ENCODE measurements at regions not wholly inside any gene's neighbourhood (a gene's known extent, or its start where the extent isn't known, plus 50 kb on each side); places are given as distances from the start of the nearest gene placed in this dataset.

- Histone ChIP-seq H3K4me1 (ENCODE audit: control insufficient read depth, insufficient read depth, low read length, poor library complexity, severe bottlenecking) (no peaks in the 10 kb centered on the region), H3K27ac (ENCODE audit: low read depth, low read length, severe bottlenecking) (no peak overlapping the region), H3K4me3 (ENCODE audit: extremely low read depth, insufficient read depth, low read length, poor library complexity, severe bottlenecking) (no peak overlapping the region), H3K36me3 (ENCODE audit: control insufficient read depth, insufficient read depth, low read length) (no peaks in the 10 kb centered on the region), H3K9me3 (ENCODE audit: control insufficient read depth, low read length) (no peaks in the 10 kb centered on the region)
- WGBS, 2 experiments (ENCODE audit: insufficient coverage in 2 of 2), result no CpG with 5 or more reads among the region's 1 CpG
These were observed 579.4 kb downstream of the GATA3 start for GRCh38 chr10:8633909-8634308.

GRCh38 chr10:8636371-8636770 lies 581.9 kb downstream of the GATA3 start:
- 84 to 86% methylated on average over 2 to 7 of the region's 9 CpGs for WGBS, 2 experiments (ENCODE audit: insufficient coverage in 2 of 2)
- Histone ChIP-seq H3K9me3 (ENCODE audit: control insufficient read depth, low read length) (no peaks in the 10 kb centered on the region), H3K36me3 (ENCODE audit: control insufficient read depth, insufficient read depth, low read length) (no peaks in the 10 kb centered on the region)

DNA sequence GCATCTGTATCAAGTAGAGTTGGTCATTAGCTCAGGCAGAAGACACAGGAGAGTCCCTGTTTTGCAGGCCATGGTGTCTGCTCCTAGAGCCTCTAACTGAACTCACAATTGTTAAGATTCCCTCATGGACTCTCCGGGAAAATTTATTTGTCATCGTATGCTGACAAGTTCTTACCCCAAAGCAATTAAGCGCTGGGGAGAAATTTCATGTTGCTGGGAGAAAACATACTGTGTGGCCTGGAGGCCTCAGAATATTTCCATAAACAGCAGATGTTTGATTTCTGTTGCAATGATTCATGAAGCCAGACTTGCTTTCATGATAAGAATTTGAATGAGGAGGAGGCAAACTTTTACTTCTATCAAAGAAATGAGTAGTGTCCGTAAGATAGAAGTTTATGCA lies 583.2 kb downstream of the GATA3 start:
- Histone ChIP-seq H3K4me3 (ENCODE audit: extremely low read depth, insufficient read depth, low read length, poor library complexity, severe bottlenecking) (no peak overlapping the region), H3K27ac (ENCODE audit: low read depth, low read length, severe bottlenecking) (no peak overlapping the region), H3K36me3 (ENCODE audit: control insufficient read depth, insufficient read depth, low read length) (no peaks in the 10 kb centered on the region), H3K4me1 (ENCODE audit: control insufficient read depth, insufficient read depth, low read length, poor library complexity, severe bottlenecking) (no peaks in the 10 kb centered on the region), H3K9me3 (ENCODE audit: control insufficient read depth, low read length) (no peaks in the 10 kb centered on the region)
- 95 to 97% methylated on average over 3 to 4 of the region's 4 CpGs for WGBS, 2 experiments (ENCODE audit: insufficient coverage in 2 of 2)

More at GRCh38 chr10:8636371-8636770, 581.9 kb downstream of the GATA3 start:
- Histone ChIP-seq H3K4me1 (ENCODE audit: control insufficient read depth, insufficient read depth, low read length, poor library complexity, severe bottlenecking) (no peaks in the 10 kb centered on the region), H3K27ac (ENCODE audit: low read depth, low read length, severe bottlenecking) (no peak overlapping the region), H3K4me3 (ENCODE audit: extremely low read depth, insufficient read depth, low read length, poor library complexity, severe bottlenecking) (no peak overlapping the region)

DNA sequence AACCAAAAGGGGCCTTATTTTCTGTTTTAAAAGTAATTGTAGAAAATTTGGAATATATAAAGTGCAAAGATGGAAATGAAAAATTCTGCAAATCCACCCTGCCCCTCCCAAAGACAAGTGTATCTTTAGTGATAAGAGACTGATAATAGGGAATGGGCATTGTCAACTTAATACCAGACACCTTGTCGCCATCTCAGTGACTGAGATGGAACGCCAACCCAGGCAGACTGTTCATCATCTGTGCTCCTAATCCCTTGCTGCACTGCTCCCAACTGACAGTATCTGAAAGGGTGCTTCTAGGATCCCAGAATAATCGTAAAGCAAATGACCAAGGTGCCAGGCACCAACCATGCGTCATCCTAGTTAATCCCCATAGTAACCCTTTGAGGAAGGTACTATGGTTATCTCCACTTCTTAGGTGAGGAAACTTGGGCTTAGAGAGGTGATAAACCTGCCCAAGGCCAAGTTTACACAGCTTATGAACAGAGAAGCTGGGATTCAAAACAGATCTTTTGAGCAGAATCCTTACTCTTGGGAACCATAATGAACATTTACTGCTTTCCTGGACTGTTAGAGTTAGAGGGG lies 583.7 kb downstream of the GATA3 start:
- 78 to 100% methylated on average over 2 of the region's 4 CpGs for WGBS, 2 experiments (ENCODE audit: insufficient coverage in 2 of 2)

GRCh38 chr10:8639486-8640185 lies 585.1 kb downstream of the GATA3 start:
- no peak overlapping the region for H3K27ac ChIP-seq (ENCODE audit: low read depth, low read length, severe bottlenecking)
- WGBS, 2 experiments (ENCODE audit: insufficient coverage in 2 of 2), result 73 to 87% methylated on average over 3 to 4 of the region's 6 CpGs
- H3K9me3 ChIP-seq (ENCODE audit: control insufficient read depth, low read length), result no peaks in the 10 kb centered on the region
- no peaks in the 10 kb centered on the region for H3K4me1 ChIP-seq (ENCODE audit: control insufficient read depth, insufficient read depth, low read length, poor library complexity, severe bottlenecking)
- no peak overlapping the region for H3K4me3 ChIP-seq (ENCODE audit: extremely low read depth, insufficient read depth, low read length, poor library complexity, severe bottlenecking)
- no peaks in the 10 kb centered on the region for H3K36me3 ChIP-seq (ENCODE audit: control insufficient read depth, insufficient read depth, low read length)

More for the DNA sequence above, 583.7 kb downstream of the GATA3 start:
- no peak overlapping the region for H3K4me3 ChIP-seq (ENCODE audit: extremely low read depth, insufficient read depth, low read length, poor library complexity, severe bottlenecking)
- no peaks in the 10 kb centered on the region for H3K36me3 ChIP-seq (ENCODE audit: control insufficient read depth, insufficient read depth, low read length)
- no peaks in the 10 kb centered on the region for H3K4me1 ChIP-seq (ENCODE audit: control insufficient read depth, insufficient read depth, low read length, poor library complexity, severe bottlenecking)
- no peaks in the 10 kb centered on the region for H3K9me3 ChIP-seq (ENCODE audit: control insufficient read depth, low read length)
- H3K27ac ChIP-seq (ENCODE audit: low read depth, low read length, severe bottlenecking), result no peak overlapping the region

GRCh38 chr10:8640301-8640700 lies 585.8 kb downstream of the GATA3 start:
- H3K4me3 ChIP-seq (ENCODE audit: extremely low read depth, insufficient read depth, low read length, poor library complexity, severe bottlenecking), result no peak overlapping the region
- H3K27ac ChIP-seq (ENCODE audit: low read depth, low read length, severe bottlenecking), result no peak overlapping the region
- WGBS, 2 experiments (ENCODE audit: insufficient coverage in 2 of 2), result 100% methylated on average over 1 of the region's 3 CpGs; no CpG with 5 or more reads in 1 of the 2 experiments
- H3K9me3 ChIP-seq (ENCODE audit: control insufficient read depth, low read length), result no peaks in the 10 kb centered on the region
- no peaks in the 10 kb centered on the region for H3K36me3 ChIP-seq (ENCODE audit: control insufficient read depth, insufficient read depth, low read length)
- H3K4me1 ChIP-seq (ENCODE audit: control insufficient read depth, insufficient read depth, low read length, poor library complexity, severe bottlenecking), result no peaks in the 10 kb centered on the region

DNA sequence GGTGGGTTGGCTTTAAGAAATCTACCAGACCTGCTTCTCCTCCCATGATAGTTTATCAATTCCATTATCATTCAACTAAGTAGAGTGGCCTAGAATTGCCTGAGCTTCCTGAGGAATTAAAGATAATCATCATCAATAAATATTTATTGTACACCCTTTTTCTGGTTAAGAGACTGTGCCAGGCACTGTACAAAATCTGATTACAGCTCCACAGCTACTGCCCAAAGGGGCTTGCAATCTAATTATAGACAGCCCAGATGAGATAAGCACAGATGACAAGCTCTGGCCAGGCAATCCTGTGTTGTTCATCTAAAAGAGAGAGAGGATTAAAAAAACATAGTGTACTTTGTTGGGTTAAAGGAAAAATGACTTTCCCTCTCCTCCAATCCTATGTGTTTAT lies 586.4 kb downstream of the GATA3 start:
- H3K36me3 ChIP-seq (ENCODE audit: control insufficient read depth, insufficient read depth, low read length), result no peaks in the 10 kb centered on the region
- no peaks in the 10 kb centered on the region for H3K9me3 ChIP-seq (ENCODE audit: control insufficient read depth, low read length)
- no peak overlapping the region for H3K27ac ChIP-seq (ENCODE audit: low read depth, low read length, severe bottlenecking)
- H3K4me1 ChIP-seq (ENCODE audit: control insufficient read depth, insufficient read depth, low read length, poor library complexity, severe bottlenecking), result no peaks in the 10 kb centered on the region
- H3K4me3 ChIP-seq (ENCODE audit: extremely low read depth, insufficient read depth, low read length, poor library complexity, severe bottlenecking), result no peak overlapping the region

GRCh38 chr10:8656261-8656660 lies 601.8 kb downstream of the GATA3 start:
- no peak overlapping the region for H3K4me3 ChIP-seq (ENCODE audit: extremely low read depth, insufficient read depth, low read length, poor library complexity, severe bottlenecking)
- 93 to 94% methylated on average over 4 of the region's 4 CpGs for WGBS, 2 experiments (ENCODE audit: insufficient coverage in 2 of 2)
- no peaks in the 10 kb centered on the region for H3K4me1 ChIP-seq (ENCODE audit: control insufficient read depth, insufficient read depth, low read length, poor library complexity, severe bottlenecking)
- H3K36me3 ChIP-seq (ENCODE audit: control insufficient read depth, insufficient read depth, low read length), result no peaks in the 10 kb centered on the region
- H3K27ac ChIP-seq (ENCODE audit: low read depth, low read length, severe bottlenecking), result no peak overlapping the region
- H3K9me3 ChIP-seq (ENCODE audit: control insufficient read depth, low read length), result no peaks in the 10 kb centered on the region

- WGBS, 2 experiments (ENCODE audit: insufficient coverage in 2 of 2), result no CpG with 5 or more reads among the region's 2 CpGs
These were observed 605.5 kb downstream of the GATA3 start for GRCh38 chr10:8659982-8660381.

DNA sequence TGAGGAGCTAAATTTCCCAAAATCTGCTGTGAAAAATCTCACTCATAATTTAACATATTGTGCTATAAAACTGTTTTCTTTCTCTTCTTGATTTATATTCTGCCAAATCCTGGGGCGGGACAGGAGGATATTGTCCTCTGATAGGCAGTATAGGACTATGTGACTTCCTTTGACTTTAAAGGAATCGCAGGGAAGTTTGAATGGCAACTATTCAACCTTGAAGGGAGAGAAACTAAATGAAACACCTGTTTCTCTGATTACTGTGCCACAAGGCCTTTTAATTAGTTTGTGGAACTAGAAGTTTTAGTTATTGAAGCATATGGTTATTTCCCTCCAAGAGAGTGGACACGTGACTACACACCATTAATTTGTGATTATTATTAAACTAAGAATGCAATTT lies 607.4 kb downstream of the GATA3 start:
- H3K36me3 ChIP-seq (ENCODE audit: control insufficient read depth, insufficient read depth, low read length), result no peaks in the 10 kb centered on the region
- no peaks in the 10 kb centered on the region for H3K9me3 ChIP-seq (ENCODE audit: control insufficient read depth, low read length)
- no peak overlapping the region for H3K27ac ChIP-seq (ENCODE audit: low read depth, low read length, severe bottlenecking)
- WGBS, 2 experiments (ENCODE audit: insufficient coverage in 2 of 2), result 83% methylated on average over 1 to 2 of the region's 3 CpGs
- no peak overlapping the region for H3K4me3 ChIP-seq (ENCODE audit: extremely low read depth, insufficient read depth, low read length, poor library complexity, severe bottlenecking)
- no peaks in the 10 kb centered on the region for H3K4me1 ChIP-seq (ENCODE audit: control insufficient read depth, insufficient read depth, low read length, poor library complexity, severe bottlenecking)

More at GRCh38 chr10:8659982-8660381, 605.5 kb downstream of the GATA3 start:
- Histone ChIP-seq H3K36me3 (ENCODE audit: control insufficient read depth, insufficient read depth, low read length) (no peaks in the 10 kb centered on the region), H3K4me1 (ENCODE audit: control insufficient read depth, insufficient read depth, low read length, poor library complexity, severe bottlenecking) (no peaks in the 10 kb centered on the region), H3K4me3 (ENCODE audit: extremely low read depth, insufficient read depth, low read length, poor library complexity, severe bottlenecking) (no peak overlapping the region), H3K27ac (ENCODE audit: low read depth, low read length, severe bottlenecking) (no peak overlapping the region), H3K9me3 (ENCODE audit: control insufficient read depth, low read length) (no peaks in the 10 kb centered on the region)

DNA sequence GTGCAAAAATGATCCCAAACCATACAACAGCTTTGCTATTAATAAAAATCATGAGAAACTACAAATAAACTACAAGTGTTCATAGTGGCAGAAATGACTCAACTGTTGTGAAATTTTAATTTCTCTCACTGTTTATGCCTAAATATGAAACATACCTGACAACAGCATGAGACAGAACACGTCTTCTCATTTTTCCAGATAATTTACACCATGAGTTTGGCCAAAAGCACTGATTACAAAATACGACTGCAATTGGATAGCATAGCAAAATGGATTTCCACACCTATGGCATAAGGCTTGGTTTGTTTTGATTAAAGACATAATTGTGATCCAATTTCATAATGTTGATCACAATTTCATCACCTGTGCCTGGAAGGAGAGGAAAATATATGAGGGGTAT lies 608.6 kb downstream of the GATA3 start:
- WGBS, 2 experiments (ENCODE audit: insufficient coverage in 2 of 2), result 40 to 75% methylated on average over 1 of the region's 2 CpGs
- Histone ChIP-seq H3K9me3 (ENCODE audit: control insufficient read depth, low read length) (peaks cover 2% of the 10 kb centered on the region), H3K4me3 (ENCODE audit: extremely low read depth, insufficient read depth, low read length, poor library complexity, severe bottlenecking) (no peak overlapping the region)

More for the DNA sequence above, 608.6 kb downstream of the GATA3 start:
- H3K4me1 ChIP-seq (ENCODE audit: control insufficient read depth, insufficient read depth, low read length, poor library complexity, severe bottlenecking), result no peaks in the 10 kb centered on the region
- no peaks in the 10 kb centered on the region for H3K36me3 ChIP-seq (ENCODE audit: control insufficient read depth, insufficient read depth, low read length)
- H3K27ac ChIP-seq (ENCODE audit: low read depth, low read length, severe bottlenecking), result no peak overlapping the region
